SK-N-SH treated with all-trans-retinoic acid at 6 μM for 48 hours (cell line): ENCODE measurements at regions not wholly inside any gene's neighbourhood (a gene's known extent, or its start where the extent isn't known, plus 50 kb on each side); places are given as distances from the start of the nearest gene placed in this dataset.

Source experiments
- ATAC-seq: fragments of 200-7000 bp; cut with Tn5 transposase; 3 replicates; pipeline ENCODE4 v1.9.1; 2020; ENCODE audit warnings: mild to moderate bottlenecking, moderate library complexity
- ARNTL ChIP-seq: fragments of 450-650 bp; formaldehyde crosslinking; IDR thresholded peaks from 2 replicates; pipeline ENCODE4 v1.5.0; 2020; ENCODE audit warnings: low read depth, mild to moderate bottlenecking, moderate library complexity, borderline replicate concordance
- CSDC2 ChIP-seq: fragments of 250-450 bp; sonication (Bioruptor Pico); IDR thresholded peaks from 2 replicates; pipeline ENCODE4 v1.5.0; 2020; ENCODE audit warnings: mild to moderate bottlenecking, moderate library complexity
- CSRNP3 ChIP-seq: fragments of 250-450 bp; sonication (Bioruptor Pico); IDR thresholded peaks from 2 replicates; pipeline ENCODE4 v1.5.1; 2021; ENCODE audit warnings: mild to moderate bottlenecking, moderate library complexity
- ESRRG ChIP-seq: fragments of 250-450 bp; sonication (Bioruptor Pico); IDR thresholded peaks from 2 replicates; pipeline ENCODE4 v1.6.1; 2021; ENCODE audit warnings: mild to moderate bottlenecking
- GLIS3 ChIP-seq: fragments of 250-450 bp; sonication (Bioruptor Pico); IDR thresholded peaks from 2 replicates; pipeline ENCODE4 v1.5.0; 2020; ENCODE audit warnings: mild to moderate bottlenecking, moderate library complexity
- ISL1 ChIP-seq: fragments of 250-450 bp; sonication (Bioruptor Pico); IDR thresholded peaks from 2 replicates; pipeline ENCODE4 v2.1.2; 2022; ENCODE audit warnings: mild to moderate bottlenecking, moderate library complexity
- OSR1 ChIP-seq: fragments of 250-450 bp; sonication (Bioruptor Pico); IDR thresholded peaks from 2 replicates; pipeline ENCODE4 v1.8.0; 2022; ENCODE audit warnings: moderate library complexity, mild to moderate bottlenecking, inconsistent platforms
- POU6F1 ChIP-seq: fragments of 250-450 bp; sonication (Bioruptor Pico); IDR thresholded peaks from 2 replicates; pipeline ENCODE4 v1.8.0; 2021; ENCODE audit warnings: low read depth, mild to moderate bottlenecking, moderate library complexity, borderline replicate concordance
- PPARA ChIP-seq: fragments of 250-450 bp; sonication (Bioruptor Pico); IDR thresholded peaks from 2 replicates; pipeline ENCODE4 v1.5.0; 2020; ENCODE audit warnings: mild to moderate bottlenecking, borderline replicate concordance
- RARB ChIP-seq: fragments of 250-450 bp; sonication (Bioruptor Pico); IDR thresholded peaks from 2 replicates; pipeline ENCODE4 v1.8.0; 2021; ENCODE audit warnings: mild to moderate bottlenecking, moderate library complexity
- TCF4 ChIP-seq: fragments of 250-450 bp; sonication (Bioruptor Pico); IDR thresholded peaks from 2 replicates; pipeline ENCODE4 v1.8.0; 2021; ENCODE audit warnings: mild to moderate bottlenecking, moderate library complexity, borderline replicate concordance
- TOX ChIP-seq: fragments of 250-450 bp; sonication (Bioruptor Pico); IDR thresholded peaks from 2 replicates; pipeline ENCODE4 v1.8.0; 2021; ENCODE audit warnings: mild to moderate bottlenecking, moderate library complexity, borderline replicate concordance
- TSHZ2 ChIP-seq: fragments of 250-450 bp; sonication (Bioruptor Pico); IDR thresholded peaks from 2 replicates; pipeline ENCODE4 v1.5.0; 2020; ENCODE audit warnings: mild to moderate bottlenecking, moderate library complexity
- ZC3H10 ChIP-seq: fragments of 250-450 bp; sonication (Bioruptor Pico); IDR thresholded peaks from 2 replicates; pipeline ENCODE4 v1.5.1; 2021; ENCODE audit warnings: mild to moderate bottlenecking, moderate library complexity
- ZFP30 ChIP-seq: fragments of 450-650 bp; formaldehyde crosslinking; IDR thresholded peaks from 2 replicates; pipeline ENCODE4 v1.5.0; 2022; ENCODE audit warnings: mild to moderate bottlenecking, moderate library complexity
- ZNF565 ChIP-seq: fragments of 450-650 bp; formaldehyde crosslinking; conservative IDR thresholded peaks from 2 replicates; pipeline ENCODE4 v1.5.0; 2020; ENCODE audit warnings: low read depth, mild to moderate bottlenecking, moderate library complexity
- ZNF70 ChIP-seq: fragments of 450-650 bp; formaldehyde crosslinking; IDR thresholded peaks from 2 replicates; pipeline ENCODE4 v1.5.0; 2020; ENCODE audit warnings: mild to moderate bottlenecking, moderate library complexity
- ZNF8 ChIP-seq: fragments of 450-650 bp; formaldehyde crosslinking; IDR thresholded peaks from 2 replicates; pipeline ENCODE4 v1.5.0; 2020; ENCODE audit warnings: mild to moderate bottlenecking, moderate library complexity
- TF ChIP-seq, protein P1 (sequence below): fragments of 250-450 bp; sonication (Bioruptor Pico); IDR thresholded peaks from 2 replicates; pipeline ENCODE4 v1.5.1; 2020; ENCODE audit warnings: low read depth, mild to moderate bottlenecking, moderate library complexity
- TF ChIP-seq, protein P2 (sequence below): fragments of 250-450 bp; sonication (Bioruptor Pico); IDR thresholded peaks from 2 replicates; pipeline ENCODE4 v1.8.0; 2020; ENCODE audit warnings: mild to moderate bottlenecking, moderate library complexity, borderline replicate concordance

DNA sequence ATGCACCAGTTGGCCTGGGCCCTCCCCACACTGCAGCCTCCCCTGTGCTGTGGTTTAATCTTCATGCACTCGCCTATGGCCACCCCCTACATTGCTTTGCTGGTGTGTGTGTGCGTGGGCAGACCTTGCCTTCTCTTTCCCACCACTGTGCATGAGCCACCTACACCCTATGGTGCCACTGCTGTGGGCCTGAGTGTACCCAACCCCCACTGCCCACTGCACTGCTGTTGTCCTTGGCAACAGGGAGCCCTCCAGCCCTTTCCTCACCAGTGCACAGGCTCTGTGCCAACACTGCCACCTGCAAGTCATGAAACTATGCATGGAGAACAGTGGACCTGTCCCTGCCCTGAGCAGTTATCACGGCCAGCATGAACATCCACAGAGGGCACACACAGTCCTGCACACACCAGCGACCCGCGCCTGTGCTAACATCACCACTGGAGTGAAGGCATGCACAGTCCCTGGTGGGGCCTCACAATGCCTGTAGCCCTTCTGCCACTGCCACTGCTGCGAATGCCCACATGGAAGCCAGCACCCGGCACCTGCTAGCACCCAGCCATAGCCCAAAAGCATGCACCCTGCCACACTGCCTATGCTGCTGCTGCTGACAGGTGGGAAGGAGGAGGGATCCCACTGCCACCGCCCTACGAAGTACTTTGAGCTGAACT lies 237.8 kb upstream of the ARSJ start:
- ATAC-seq, result no peak
- TF ChIP-seq ISL1 (CRISPR knock-in tag) (no peak), POU6F1 (CRISPR knock-in tag) (no peak), ZNF8 (CRISPR knock-in tag) (no peak), PPARA (CRISPR knock-in tag) (no peak), ZNF565 (CRISPR knock-in tag) (no peak), ZC3H10 (CRISPR knock-in tag) (no peak), ARNTL (CRISPR knock-in tag) (no peak), CSDC2 (CRISPR knock-in tag) (no peak), TOX (CRISPR knock-in tag) (no peak), ESRRG (CRISPR knock-in tag) (no peak), RARB (CRISPR knock-in tag) (no peak), TSHZ2 (CRISPR knock-in tag) (no peak), CSRNP3 (CRISPR knock-in tag) (no peak), ZNF70 (CRISPR knock-in tag) (no peak), GLIS3 (no peak), ZFP30 (CRISPR knock-in tag) (no peak)
- TF ChIP-seq, protein P1, sequence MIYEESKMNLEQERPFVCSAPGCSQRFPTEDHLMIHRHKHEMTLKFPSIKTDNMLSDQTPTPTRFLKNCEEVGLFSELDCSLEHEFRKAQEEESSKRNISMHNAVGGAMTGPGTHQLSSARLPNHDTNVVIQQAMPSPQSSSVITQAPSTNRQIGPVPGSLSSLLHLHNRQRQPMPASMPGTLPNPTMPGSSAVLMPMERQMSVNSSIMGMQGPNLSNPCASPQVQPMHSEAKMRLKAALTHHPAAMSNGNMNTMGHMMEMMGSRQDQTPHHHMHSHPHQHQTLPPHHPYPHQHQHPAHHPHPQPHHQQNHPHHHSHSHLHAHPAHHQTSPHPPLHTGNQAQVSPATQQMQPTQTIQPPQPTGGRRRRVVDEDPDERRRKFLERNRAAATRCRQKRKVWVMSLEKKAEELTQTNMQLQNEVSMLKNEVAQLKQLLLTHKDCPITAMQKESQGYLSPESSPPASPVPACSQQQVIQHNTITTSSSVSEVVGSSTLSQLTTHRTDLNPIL, result no peak
- TF ChIP-seq, protein P2, sequence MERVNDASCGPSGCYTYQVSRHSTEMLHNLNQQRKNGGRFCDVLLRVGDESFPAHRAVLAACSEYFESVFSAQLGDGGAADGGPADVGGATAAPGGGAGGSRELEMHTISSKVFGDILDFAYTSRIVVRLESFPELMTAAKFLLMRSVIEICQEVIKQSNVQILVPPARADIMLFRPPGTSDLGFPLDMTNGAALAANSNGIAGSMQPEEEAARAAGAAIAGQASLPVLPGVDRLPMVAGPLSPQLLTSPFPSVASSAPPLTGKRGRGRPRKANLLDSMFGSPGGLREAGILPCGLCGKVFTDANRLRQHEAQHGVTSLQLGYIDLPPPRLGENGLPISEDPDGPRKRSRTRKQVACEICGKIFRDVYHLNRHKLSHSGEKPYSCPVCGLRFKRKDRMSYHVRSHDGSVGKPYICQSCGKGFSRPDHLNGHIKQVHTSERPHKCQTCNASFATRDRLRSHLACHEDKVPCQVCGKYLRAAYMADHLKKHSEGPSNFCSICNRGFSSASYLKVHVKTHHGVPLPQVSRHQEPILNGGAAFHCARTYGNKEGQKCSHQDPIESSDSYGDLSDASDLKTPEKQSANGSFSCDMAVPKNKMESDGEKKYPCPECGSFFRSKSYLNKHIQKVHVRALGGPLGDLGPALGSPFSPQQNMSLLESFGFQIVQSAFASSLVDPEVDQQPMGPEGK (CRISPR knock-in tag), result no peak

DNA sequence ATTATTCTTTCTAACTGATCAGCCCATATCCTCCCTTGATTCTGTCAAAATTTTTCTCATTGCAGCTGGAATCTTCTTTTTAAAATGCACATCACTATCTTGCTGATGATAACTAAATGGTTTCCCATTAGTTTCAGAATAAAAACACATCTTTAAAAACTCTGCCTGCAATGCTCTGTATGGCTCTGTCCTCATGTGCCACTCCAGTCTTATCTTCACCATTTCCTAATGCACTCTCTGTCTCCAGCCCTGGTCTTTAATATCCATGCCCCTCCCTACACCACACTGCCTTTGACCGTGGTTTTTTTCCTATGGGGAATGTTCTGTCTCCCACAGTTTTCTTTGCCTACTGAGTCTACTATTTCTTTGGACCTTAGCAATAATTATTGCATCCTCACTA lies 244.1 kb upstream of the ARSJ start:
- ATAC-seq, result peak; percentile 54; the same call in 1 of the 3 replicates
- TF ChIP-seq ISL1 (CRISPR knock-in tag) (peak; percentile 50), CSDC2 (CRISPR knock-in tag) (no peak)

- no peak for ATAC-seq
- TF ChIP-seq CSRNP3 (CRISPR knock-in tag) (0 out of 2 replicates have a peak, but pooled peaks have one; percentile 53), OSR1 (CRISPR knock-in tag) (no peak), TCF4 (peak; percentile 35; the same call in 1 of the 2 replicates), TSHZ2 (CRISPR knock-in tag) (no peak), ISL1 (CRISPR knock-in tag) (peak; percentile 94)
These were observed 246.0 kb upstream of the ARSJ start for GRCh38 chr4:114225436-114225835.
